Liver (tissue), 3 donors: ENCODE measurements at regions not wholly inside any gene's neighbourhood (a gene's known extent, or its start where the extent isn't known, plus 50 kb on each side); places are given as distances from the start of the nearest gene placed in this dataset.

Source experiments
- CTCF ChIP-seq: fragments of 150-350 bp; IDR thresholded peaks from 2 replicates; pipeline ENCODE4 v1.5.1; 2017; ENCODE audit warnings: improper control_type of control experiment, low read depth, low read length; ENCODE audit not compliant: missing input control
- GABPA ChIP-seq, 2 donors: IDR thresholded peaks in 1 of 2; conservative IDR thresholded peaks in 1 of 2; 2 replicates each; pipeline ENCODE4 v1.6.1; 2016; ENCODE audit warnings: antibody characterized with exemption in 2 of 2, mild to moderate bottlenecking in 1 of 2, moderate library complexity in 1 of 2
- JUND ChIP-seq, 2 donors: IDR thresholded peaks; 2 replicates each; pipeline ENCODE4 v1.6.1; 2016; ENCODE audit warnings: antibody characterized with exemption in 2 of 2
- SP1 ChIP-seq: IDR thresholded peaks from 2 replicates; pipeline ENCODE4 v1.6.1; 2018; ENCODE audit warnings: antibody characterized with exemption, mild to moderate bottlenecking
- donor health status: healthy.
- donor health status: healthy.

- no peak for TF ChIP-seq JUND (IDR thresholded peaks at IDR 0.05)
- TF ChIP-seq SP1, result no peak
- no peak for TF ChIP-seq CTCF
- no peak for TF ChIP-seq GABPA (IDR thresholded peaks at IDR 0.05 in 1 of 2, conservative IDR thresholded peaks at IDR 0.05 in 1 of 2)
Observed at GRCh38 chr4:128715616-128716015, 93.9 kb upstream of the JADE1 start.
